HEK293T (cell line): ENCODE measurements at regions not wholly inside any gene's neighbourhood (a gene's known extent, or its start where the extent isn't known, plus 50 kb on each side); places are given as distances from the start of the nearest gene placed in this dataset.
"Not testable (repeated sequence)": the region's sequence is repeated elsewhere in the genome, so short reads cannot be mapped to it uniquely, and the experiment has no call there.

Experiments used
- CTCF ChIA-PET: fragments of 350-600 bp; formaldehyde crosslinking; extraction: SDS; loops from one replicate; lab custom pipeline; 2021; ENCODE audit warnings: antibody characterized with exemption, inconsistent platforms; lab: Yijun Ruan, JAX
- POLR2A ChIA-PET: fragments of 350-600 bp; formaldehyde crosslinking; extraction: SDS; loops from one replicate; lab custom pipeline; 2020; ENCODE audit warnings: antibody characterized with exemption, inconsistent platforms; lab: Yijun Ruan, JAX
- DNase-seq: peaks from one replicate; pipeline ENCODE4 v3.0.0; 2012; ENCODE audit warnings: mixed read lengths; ENCODE audit errors: extremely low spot score
- ARNT ChIP-seq: fragments of 450-650 bp; IDR thresholded peaks from 2 replicates; pipeline ENCODE4 v1.6.1; 2017; ENCODE audit warnings: mild to moderate bottlenecking
- BHLHE40 ChIP-seq: fragments of 450-650 bp; IDR thresholded peaks from 2 replicates; pipeline ENCODE4 v1.6.1; 2016; ENCODE audit warnings: mild to moderate bottlenecking, moderate library complexity, borderline replicate concordance
- CTBP1 ChIP-seq: fragments of 450-650 bp; IDR thresholded peaks from 2 replicates; pipeline ENCODE4 v1.6.1; 2016; ENCODE audit warnings: borderline replicate concordance
- ELF4 ChIP-seq: fragments of 450-650 bp; IDR thresholded peaks from 2 replicates; pipeline ENCODE4 v1.6.1; 2017; ENCODE audit warnings: antibody characterized with exemption
- FOXA1 ChIP-seq: fragments of 450-650 bp; IDR thresholded peaks from 2 replicates; pipeline ENCODE4 v1.6.1; 2016; ENCODE audit warnings: mild to moderate bottlenecking
- FOXK2 ChIP-seq: fragments of 450-650 bp; IDR thresholded peaks from 2 replicates; pipeline ENCODE4 v1.6.1; 2016; ENCODE audit warnings: mild to moderate bottlenecking
- FOXM1 ChIP-seq: fragments of 450-650 bp; IDR thresholded peaks from 2 replicates; pipeline ENCODE4 v1.6.1; 2017; ENCODE audit warnings: mild to moderate bottlenecking, borderline replicate concordance
- HDGF ChIP-seq: fragments of 450-650 bp; IDR thresholded peaks from 2 replicates; pipeline ENCODE4 v1.6.1; 2017; ENCODE audit warnings: antibody characterized with exemption, borderline replicate concordance
- L3MBTL2 ChIP-seq: fragments of 450-650 bp; conservative IDR thresholded peaks from 2 replicates; pipeline ENCODE4 v1.6.1; 2016; ENCODE audit warnings: mild to moderate bottlenecking
- LEF1 ChIP-seq: fragments of 450-650 bp; IDR thresholded peaks from 2 replicates; pipeline ENCODE4 v1.6.1; 2017; ENCODE audit warnings: mild to moderate bottlenecking, borderline replicate concordance
- NFRKB ChIP-seq: fragments of 450-650 bp; IDR thresholded peaks from 2 replicates; pipeline ENCODE4 v1.6.1; 2016; ENCODE audit warnings: mild to moderate bottlenecking, moderate library complexity
- SP1 ChIP-seq: fragments of 450-650 bp; IDR thresholded peaks from 2 replicates; pipeline ENCODE4 v1.6.1; 2017
- SUZ12 ChIP-seq: fragments of 450-650 bp; IDR thresholded peaks from 2 replicates; pipeline ENCODE4 v1.6.1; 2016; ENCODE audit warnings: mild to moderate bottlenecking
- TARDBP ChIP-seq: fragments of 450-650 bp; IDR thresholded peaks from 2 replicates; pipeline ENCODE4 v1.6.1; 2016
- ZNF384 ChIP-seq: fragments of 450-650 bp; IDR thresholded peaks from 2 replicates; pipeline ENCODE4 v1.6.1; 2016
- TF ChIP-seq, protein P1 (sequence below): fragments of 450-650 bp; IDR thresholded peaks from 2 replicates; pipeline ENCODE4 v1.6.1; 2016

DNA sequence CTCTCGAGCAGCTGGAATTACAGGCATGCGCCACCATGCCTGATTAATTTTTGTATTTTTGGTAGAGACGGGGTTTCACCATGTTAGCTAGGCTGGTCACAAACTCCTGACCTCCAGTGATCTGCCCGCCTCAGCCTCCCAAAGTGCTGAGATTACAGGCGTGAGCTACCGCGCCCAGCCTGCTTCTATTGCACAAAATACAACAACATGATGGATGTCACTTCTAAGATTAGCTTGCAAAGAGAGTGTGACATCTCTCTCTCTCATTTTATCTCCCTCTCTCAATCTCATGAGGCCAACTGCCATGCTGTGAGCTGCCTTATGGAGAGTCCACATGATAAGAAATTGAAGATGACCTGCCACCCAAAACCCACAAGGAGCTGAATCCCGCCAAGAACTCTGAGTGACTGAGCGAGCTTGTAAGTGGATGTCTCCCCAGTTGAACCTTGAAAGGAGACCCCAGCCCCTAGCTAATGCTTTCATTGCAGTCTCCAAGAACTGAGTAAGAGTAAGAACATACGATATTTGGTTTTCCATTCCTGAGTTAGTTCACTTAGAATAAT, 458.5 kb downstream of the RBFOX1 start:
- DNase-seq: no peak
- TF ChIP-seq FOXK2 (no peak), BHLHE40 (no peak), FOXA1 (no peak), ZNF384 (no peak), LEF1 (no peak)
- POLR2A ChIA-PET: no interaction called here
- CTCF ChIA-PET: no interaction called here

DNA sequence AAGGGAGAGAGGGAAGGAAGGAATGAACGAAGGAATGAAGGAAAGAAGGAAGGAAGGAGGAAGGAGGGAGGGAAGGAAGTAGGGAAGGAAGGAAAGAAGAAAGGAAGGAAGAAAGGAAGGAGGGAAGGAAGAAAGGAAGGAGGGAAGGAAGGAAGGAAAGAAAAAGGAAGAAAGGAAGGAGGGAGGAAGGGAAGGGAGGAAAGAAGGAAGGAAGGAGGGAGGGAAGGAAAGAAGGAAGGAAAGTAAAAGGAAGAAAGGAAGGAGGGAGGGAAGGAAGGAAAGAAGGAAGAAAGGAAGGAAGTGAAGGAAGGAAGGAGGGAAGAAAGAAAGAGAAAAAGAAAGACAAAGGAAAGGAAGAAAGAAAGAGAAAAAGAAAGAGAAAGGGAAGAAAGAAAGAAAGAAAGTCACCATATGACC, 442.4 kb downstream of the RBFOX1 start:
- ChIA-PET POLR2A (no interaction called here), CTCF (no interaction called here)
- DNase-seq: no peak
- TF ChIP-seq FOXA1: no peak
- no peak for TF ChIP-seq SP1
- TF ChIP-seq L3MBTL2: no peak
- no peak for TF ChIP-seq CTBP1
- no peak for TF ChIP-seq HDGF
- no peak for TF ChIP-seq ZNF384
- TF ChIP-seq LEF1: no peak
- TF ChIP-seq ARNT: no peak
- no peak for TF ChIP-seq ELF4
- TF ChIP-seq TARDBP: no peak
- no peak for TF ChIP-seq FOXK2
- TF ChIP-seq, protein P1, sequence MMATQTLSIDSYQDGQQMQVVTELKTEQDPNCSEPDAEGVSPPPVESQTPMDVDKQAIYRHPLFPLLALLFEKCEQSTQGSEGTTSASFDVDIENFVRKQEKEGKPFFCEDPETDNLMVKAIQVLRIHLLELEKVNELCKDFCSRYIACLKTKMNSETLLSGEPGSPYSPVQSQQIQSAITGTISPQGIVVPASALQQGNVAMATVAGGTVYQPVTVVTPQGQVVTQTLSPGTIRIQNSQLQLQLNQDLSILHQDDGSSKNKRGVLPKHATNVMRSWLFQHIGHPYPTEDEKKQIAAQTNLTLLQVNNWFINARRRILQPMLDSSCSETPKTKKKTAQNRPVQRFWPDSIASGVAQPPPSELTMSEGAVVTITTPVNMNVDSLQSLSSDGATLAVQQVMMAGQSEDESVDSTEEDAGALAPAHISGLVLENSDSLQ: no peak
- no peak for TF ChIP-seq NFRKB
- no peak for TF ChIP-seq BHLHE40
- no peak for TF ChIP-seq SUZ12

DNA sequence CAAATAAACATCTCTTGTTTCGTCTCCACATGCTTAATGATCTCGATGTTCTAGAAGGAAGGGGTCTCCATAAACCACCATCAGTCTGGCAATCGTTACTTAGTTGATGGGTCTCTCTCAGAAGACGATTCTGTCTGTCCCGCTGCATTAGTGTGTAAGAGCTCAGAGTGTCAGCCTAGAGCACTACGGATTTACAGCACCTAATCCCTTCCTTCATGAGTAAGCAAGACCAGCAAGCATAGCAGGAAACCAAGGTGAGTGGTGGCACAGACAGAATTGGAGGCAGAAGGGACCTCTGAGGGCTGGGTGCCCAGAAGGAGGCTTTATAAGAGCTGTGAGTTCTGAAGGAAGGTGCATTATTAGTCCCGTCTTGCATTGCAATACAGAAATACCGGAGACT, 440.1 kb downstream of the RBFOX1 start:
- POLR2A ChIA-PET: no interaction called here
- CTCF ChIA-PET: no interaction called here
- DNase-seq: no peak
- TF ChIP-seq LEF1 (no peak), HDGF (no peak), NFRKB (no peak), FOXK2 (no peak), L3MBTL2 (no peak), SP1 (no peak), SUZ12 (no peak), FOXM1 (no peak), ELF4 (no peak), FOXA1 (no peak), ARNT (no peak)

DNA sequence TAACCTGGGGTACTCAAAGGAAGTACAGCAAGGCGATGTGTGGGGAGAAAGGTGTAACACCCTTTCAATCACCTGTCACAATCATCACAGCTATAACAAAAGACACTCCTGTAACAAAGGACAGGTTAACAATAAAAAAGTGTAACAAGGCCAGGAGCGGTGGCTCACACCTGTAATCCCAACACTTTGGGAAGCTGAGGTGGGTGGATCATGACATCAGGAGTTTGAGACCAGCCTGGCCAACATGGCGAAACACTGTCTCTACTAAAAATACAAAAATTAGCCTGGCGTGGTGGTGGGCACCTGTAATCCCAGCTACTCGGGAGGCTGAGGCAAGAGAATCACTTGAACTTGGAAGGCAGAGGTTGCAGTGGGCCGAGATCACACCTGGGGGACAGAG, 436.4 kb downstream of the RBFOX1 start:
- CTCF ChIA-PET, POLR2A ChIA-PET, DNase-seq: not testable (repeated sequence)

DNA sequence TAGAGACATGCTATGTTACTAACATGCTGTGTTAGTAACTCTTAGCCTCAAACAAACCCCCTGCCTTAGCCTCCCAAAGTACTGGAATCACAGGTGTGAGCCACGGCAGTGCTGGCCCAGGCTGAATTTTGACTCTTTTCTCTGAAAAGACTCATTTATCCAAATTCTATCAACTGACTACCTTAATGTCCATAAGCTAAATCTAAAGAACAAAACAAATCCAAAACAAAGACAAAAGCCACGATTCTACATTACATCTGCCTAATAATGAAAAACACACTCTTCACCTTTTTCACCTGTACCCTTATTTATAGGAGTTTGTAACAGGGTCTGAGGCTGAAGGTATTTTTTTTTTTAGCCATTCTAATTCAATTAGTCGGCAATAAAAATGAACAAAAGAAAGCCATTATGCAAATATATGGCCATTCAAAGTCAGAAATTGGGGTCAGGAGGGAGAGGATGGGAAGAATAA, 432.5 kb downstream of the RBFOX1 start:
- POLR2A ChIA-PET: no interaction called here
- DNase-seq: no peak
- CTCF ChIA-PET: no interaction called here
- TF ChIP-seq TARDBP: no peak
- no peak for TF ChIP-seq FOXK2
- TF ChIP-seq BHLHE40: no peak
- TF ChIP-seq FOXM1: no peak
- TF ChIP-seq, protein P1: no peak
- no peak for TF ChIP-seq SUZ12
- TF ChIP-seq L3MBTL2: no peak
- TF ChIP-seq LEF1: no peak
- no peak for TF ChIP-seq ZNF384
- no peak for TF ChIP-seq ELF4
- no peak for TF ChIP-seq SP1
- TF ChIP-seq ARNT: no peak
- no peak for TF ChIP-seq CTBP1
- TF ChIP-seq FOXA1: no peak
- no peak for TF ChIP-seq HDGF
- TF ChIP-seq NFRKB: no peak

DNA sequence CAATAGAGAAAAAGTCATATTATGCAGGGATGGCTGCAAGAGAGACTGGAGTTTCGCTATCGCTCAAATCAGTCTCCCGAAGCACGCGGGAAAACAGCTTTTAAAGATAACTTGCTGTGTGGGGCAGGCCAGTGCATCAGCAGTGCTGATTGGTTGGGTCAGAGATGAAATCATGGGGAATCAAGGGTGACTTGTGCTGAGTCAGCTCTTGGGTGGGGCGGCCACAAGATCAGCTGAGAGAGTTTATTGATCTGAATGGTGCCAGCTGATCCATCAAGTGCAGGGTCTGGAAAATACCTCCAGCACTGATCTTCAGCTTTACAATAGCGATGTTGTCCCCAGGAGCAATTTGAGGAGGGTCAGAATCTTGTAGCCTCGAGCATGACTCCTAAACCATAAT, 430.5 kb downstream of the RBFOX1 start:
- no peak for TF ChIP-seq ZNF384
- TF ChIP-seq HDGF: no peak
- TF ChIP-seq L3MBTL2: no peak
- TF ChIP-seq, protein P1: no peak
- TF ChIP-seq SP1: no peak
- TF ChIP-seq ARNT: no peak
- TF ChIP-seq BHLHE40: no peak
- TF ChIP-seq CTBP1: no peak
- no peak for TF ChIP-seq FOXA1
- no peak for TF ChIP-seq SUZ12
- TF ChIP-seq FOXK2: no peak
- no peak for TF ChIP-seq FOXM1
- TF ChIP-seq NFRKB: no peak
- ChIA-PET POLR2A (no interaction called here), CTCF (no interaction called here)
- DNase-seq: no peak
